ENCODE measurements at regions not wholly inside any gene's neighbourhood (a gene's known extent, or its start where the extent isn't known, plus 50 kb on each side); places are given as distances from the start of the nearest gene placed in this dataset.

GRCh38 chr9:16321461-16322119, 548.9 kb downstream of the BNC2 start:
- TF ChIP-seq, protein P1, sequence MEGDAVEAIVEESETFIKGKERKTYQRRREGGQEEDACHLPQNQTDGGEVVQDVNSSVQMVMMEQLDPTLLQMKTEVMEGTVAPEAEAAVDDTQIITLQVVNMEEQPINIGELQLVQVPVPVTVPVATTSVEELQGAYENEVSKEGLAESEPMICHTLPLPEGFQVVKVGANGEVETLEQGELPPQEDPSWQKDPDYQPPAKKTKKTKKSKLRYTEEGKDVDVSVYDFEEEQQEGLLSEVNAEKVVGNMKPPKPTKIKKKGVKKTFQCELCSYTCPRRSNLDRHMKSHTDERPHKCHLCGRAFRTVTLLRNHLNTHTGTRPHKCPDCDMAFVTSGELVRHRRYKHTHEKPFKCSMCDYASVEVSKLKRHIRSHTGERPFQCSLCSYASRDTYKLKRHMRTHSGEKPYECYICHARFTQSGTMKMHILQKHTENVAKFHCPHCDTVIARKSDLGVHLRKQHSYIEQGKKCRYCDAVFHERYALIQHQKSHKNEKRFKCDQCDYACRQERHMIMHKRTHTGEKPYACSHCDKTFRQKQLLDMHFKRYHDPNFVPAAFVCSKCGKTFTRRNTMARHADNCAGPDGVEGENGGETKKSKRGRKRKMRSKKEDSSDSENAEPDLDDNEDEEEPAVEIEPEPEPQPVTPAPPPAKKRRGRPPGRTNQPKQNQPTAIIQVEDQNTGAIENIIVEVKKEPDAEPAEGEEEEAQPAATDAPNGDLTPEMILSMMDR (IDR thresholded peaks at IDR 0.05; ENCODE audit: control insufficient read depth, extremely low read depth, insufficient read depth): no peak
- no peak overlapping the region for H3K4me3 ChIP-seq (ENCODE audit: low read depth, low read length)
- DNase-seq (ENCODE audit: low read depth): no peak

DNA sequence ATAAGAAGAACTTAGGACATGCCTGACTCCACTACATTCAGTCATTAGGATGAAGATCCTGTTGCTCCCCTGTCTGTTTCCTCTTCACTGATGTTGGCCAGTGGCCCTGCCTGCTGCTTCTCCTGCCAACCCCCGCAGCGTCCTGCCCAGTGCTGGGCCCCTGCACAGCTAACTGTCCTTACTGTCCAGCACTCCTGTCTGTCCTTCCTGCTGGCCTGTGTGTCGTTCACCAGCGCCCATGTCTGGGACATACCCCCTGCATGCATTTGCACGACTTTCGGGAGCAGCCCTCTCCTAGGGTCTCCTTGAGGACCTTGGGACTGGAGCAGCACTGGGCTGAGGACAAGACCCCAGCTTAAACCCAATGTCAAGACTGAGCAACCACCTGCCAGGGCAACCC, 547.6 kb downstream of the BNC2 start:
- DNase-seq (ENCODE audit: low read depth): no peak

GRCh38 chr9:16325966-16326365, 544.5 kb downstream of the BNC2 start:
- no peak overlapping the region for H3K4me3 ChIP-seq (ENCODE audit: low read depth, low read length)
- DNase-seq (ENCODE audit: low read depth): no peak
- TF ChIP-seq, protein P1 (IDR thresholded peaks at IDR 0.05; ENCODE audit: control insufficient read depth, extremely low read depth, insufficient read depth): no peak

More for the DNA sequence above, 547.6 kb downstream of the BNC2 start:
- no peak overlapping the region for H3K4me3 ChIP-seq (ENCODE audit: low read depth, low read length)
- TF ChIP-seq, protein P1 (IDR thresholded peaks at IDR 0.05; ENCODE audit: control insufficient read depth, extremely low read depth, insufficient read depth): no peak

- TF ChIP-seq, protein P1 (IDR thresholded peaks at IDR 0.05; ENCODE audit: control insufficient read depth, extremely low read depth, insufficient read depth): no peak
- no peak overlapping the region for H3K4me3 ChIP-seq (ENCODE audit: low read depth, low read length)
- no peak for DNase-seq (ENCODE audit: low read depth)
Observed at GRCh38 chr9:16328349-16328748, 542.1 kb downstream of the BNC2 start.

GRCh38 chr9:16329671-16330113, 540.8 kb downstream of the BNC2 start:
- TF ChIP-seq, protein P1 (IDR thresholded peaks at IDR 0.05; ENCODE audit: control insufficient read depth, extremely low read depth, insufficient read depth): no peak
- no peak overlapping the region for H3K4me3 ChIP-seq (ENCODE audit: low read depth, low read length)
- DNase-seq (ENCODE audit: low read depth): no peak

DNA sequence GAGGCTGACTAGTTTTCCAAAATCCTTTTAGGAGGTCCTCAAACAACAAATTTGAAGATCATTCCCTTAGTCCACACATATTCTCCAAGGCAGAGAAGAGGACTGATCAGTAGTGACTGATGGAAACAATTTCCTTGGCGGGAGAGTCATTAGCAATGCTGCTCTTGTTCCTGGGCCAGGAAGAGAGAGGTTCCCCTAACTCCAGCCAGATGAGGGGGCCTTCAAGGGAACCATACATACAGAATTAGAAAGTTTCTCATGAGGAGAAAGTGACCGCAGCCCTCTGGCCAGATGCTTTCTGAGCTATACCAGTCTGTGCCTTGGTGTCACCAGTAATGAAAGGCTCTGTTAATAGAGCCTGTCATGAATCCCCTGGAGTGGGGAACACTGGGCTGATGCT, 539.4 kb downstream of the BNC2 start:
- no peak for DNase-seq (ENCODE audit: low read depth)
- no peak overlapping the region for H3K4me3 ChIP-seq (ENCODE audit: low read depth, low read length)
- TF ChIP-seq, protein P1 (IDR thresholded peaks at IDR 0.05; ENCODE audit: control insufficient read depth, extremely low read depth, insufficient read depth): no peak

DNA sequence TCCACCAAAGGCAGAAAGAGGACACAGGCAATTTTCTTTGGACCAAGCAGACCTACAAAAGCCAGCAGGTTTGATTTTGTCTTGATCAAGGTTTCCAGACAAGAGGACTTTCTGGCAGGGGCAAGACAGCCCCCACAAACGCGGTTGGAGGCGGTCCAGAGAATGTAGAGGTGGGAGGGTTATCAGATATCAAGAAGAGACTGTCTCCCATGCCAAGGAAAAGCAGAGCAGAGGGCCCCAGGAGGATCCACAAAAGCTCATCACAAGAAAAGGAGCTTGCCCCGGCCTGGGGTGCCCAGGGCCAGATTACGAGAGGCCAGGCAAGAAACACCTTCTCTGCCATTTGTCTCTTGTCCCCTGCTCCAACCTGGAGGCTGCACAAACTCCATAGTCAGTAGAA, 538.9 kb downstream of the BNC2 start:
- TF ChIP-seq, protein P1 (IDR thresholded peaks at IDR 0.05; ENCODE audit: control insufficient read depth, extremely low read depth, insufficient read depth): no peak
- H3K4me3 ChIP-seq (ENCODE audit: low read depth, low read length): no peak overlapping the region
- no peak for DNase-seq (ENCODE audit: low read depth)
